GM18858 (cell line): ENCODE measurements at regions not wholly inside any gene's neighbourhood (a gene's known extent, or its start where the extent isn't known, plus 50 kb on each side); places are given as distances from the start of the nearest gene placed in this dataset.

Source experiments
- ATAC-seq: cut with Tn5 transposase; IDR thresholded peaks from one replicate; pipeline ENCODE4 v1.9.1; 2021; ENCODE audit not compliant: unreplicated experiment

DNA sequence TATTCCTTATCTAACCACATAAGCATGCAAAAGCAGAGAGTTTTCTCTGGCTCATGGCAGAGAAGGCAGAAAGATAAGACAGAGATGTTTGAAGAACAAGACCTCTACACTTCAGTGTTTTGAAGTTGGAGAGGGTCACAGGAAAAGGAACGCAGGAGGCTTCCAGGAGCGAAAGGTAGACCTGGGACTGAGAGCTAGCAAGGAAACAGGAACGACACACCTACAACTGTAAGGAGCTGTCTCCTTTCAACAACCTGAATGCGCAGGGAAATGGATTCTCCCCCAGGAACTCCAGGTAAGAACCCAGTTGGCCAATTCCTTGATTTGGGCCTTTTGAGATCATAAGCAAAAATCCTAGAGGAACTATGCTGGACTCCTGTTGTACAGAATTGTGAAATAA, 746.6 kb upstream of the DDX18 start:
- ATAC-seq, result no peak

GRCh38 chr2:117068371-117068770, 746.1 kb upstream of the DDX18 start:
- no peak for ATAC-seq

- ATAC-seq, result no peak
Measured at GRCh38 chr2:117071556-117072102, 742.9 kb upstream of the DDX18 start.

DNA sequence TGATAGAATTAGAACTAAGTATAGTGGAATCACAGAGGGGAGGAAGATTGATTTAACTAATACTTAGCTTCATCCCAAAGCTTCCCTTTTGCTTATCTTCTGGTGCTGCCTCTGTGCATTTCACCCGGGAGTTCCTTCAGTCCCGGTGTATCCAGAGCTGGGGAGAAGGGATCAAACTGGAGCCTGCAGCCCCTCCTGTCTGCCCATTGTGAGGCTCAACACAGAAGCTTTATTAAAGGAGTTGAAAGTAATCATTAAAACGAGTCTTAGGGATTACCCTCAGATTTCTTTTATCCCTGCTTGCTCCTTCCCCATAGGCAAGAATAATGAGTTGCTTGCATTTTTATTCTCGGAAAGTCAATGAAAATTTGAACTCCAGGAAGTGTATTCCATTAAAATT, 739.7 kb upstream of the DDX18 start:
- ATAC-seq, result no peak

DNA sequence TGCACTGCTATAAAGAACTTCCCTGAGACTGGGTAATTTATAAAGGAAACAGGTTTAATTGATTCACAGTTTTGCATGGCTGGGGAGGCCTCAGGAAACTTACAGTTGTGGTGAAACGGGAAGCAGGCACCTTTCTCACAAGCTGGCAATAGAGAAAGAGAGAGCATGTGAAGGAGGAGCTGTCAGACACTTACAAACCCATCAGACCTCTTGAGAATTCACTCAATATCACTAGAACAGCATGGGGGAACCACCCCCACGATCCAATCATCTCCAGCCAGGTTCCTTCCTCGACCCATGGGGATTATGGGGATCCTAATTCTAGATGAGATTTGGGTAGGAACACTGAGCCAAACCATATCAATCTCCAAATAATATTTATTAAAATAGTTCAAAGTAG, 729.2 kb upstream of the DDX18 start:
- no peak for ATAC-seq

- no peak for ATAC-seq
Measured at GRCh38 chr2:117085737-117086136, 728.8 kb upstream of the DDX18 start.

DNA sequence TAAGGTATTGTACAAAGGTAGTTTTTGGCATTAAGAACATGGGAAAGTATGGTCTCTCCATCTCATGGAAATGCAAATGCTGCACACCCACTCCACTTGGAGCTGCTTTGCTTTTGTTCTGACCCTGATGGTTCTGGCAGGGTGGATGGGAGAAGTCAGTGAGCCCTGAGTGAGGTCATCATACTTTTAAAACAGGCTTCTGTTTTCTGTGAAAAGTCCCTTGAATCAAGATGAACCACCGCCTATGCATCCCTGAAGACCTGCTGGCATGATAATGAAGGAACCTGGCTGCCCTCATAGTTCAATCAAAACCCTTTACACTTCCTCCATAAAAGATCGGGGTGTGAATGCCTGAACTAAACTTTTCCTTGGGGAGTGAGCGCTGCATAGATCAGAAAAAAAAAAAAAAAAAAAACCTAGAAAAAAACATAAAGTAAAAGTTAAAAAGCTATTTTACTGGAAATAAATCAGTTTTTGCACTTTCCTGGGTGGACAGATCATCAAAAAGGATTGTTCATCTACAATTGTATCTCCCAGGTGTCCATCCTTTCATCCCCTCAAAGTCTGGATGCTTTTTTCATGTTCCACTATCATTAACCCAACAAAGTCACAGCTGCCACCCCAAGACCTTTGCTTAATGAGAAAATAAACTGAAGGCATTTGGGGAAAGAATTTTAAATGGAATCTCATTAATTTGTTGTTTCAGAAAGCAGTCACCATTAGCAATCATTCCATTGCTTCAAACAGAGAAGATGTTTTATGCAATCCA, 728.1 kb upstream of the DDX18 start:
- ATAC-seq, result no peak

GRCh38 chr2:117086943-117087250, 727.6 kb upstream of the DDX18 start:
- ATAC-seq, result no peak

GRCh38 chr2:117087535-117088291, 726.8 kb upstream of the DDX18 start:
- ATAC-seq, result no peak

GRCh38 chr2:117091041-117091837, 723.3 kb upstream of the DDX18 start:
- no peak for ATAC-seq

DNA sequence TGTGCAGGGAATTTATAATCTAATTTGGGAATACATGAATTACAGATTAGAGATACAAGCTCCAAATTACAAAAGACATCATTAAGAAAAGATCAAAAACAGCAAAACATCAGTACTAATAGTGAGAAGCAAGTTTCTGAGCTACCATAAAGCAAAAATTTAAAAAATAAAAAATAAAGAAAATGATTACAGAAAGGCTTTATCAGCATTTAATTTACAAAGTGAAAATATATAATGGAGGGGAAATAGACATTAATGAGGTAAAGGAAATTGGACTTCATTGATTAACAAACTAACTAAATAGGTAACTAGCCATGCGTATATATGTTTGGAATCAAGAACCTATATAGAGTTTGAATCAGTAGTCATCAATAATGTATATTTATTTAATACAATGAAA, 712.9 kb upstream of the DDX18 start:
- ATAC-seq, result no peak

GRCh38 chr2:117108741-117109267, 705.7 kb upstream of the DDX18 start:
- no peak for ATAC-seq

- ATAC-seq, result no peak
Measured at GRCh38 chr2:117118994-117119393, 695.5 kb upstream of the DDX18 start.

- ATAC-seq, result no peak
Measured at GRCh38 chr2:117123362-117123761, 691.1 kb upstream of the DDX18 start.

DNA sequence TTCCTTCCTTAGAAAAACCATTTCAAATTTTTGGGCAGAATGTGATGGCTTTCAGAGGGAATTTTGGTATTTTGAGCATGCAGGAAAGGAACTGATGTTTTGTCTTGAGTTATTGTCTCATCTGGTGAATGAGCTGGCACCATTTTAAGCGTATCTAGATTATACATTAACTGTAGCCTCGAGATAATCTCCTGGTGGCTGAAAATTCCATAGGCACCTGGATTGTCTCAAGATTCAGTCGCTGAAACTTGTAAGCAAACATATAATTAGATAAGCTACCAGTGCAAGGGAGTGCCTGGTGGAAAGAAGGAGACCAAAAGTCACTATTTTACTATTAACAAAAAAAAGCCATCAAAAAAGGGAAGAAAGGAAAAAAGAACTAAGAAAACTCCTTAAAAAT, 687.8 kb upstream of the DDX18 start:
- no peak for ATAC-seq

DNA sequence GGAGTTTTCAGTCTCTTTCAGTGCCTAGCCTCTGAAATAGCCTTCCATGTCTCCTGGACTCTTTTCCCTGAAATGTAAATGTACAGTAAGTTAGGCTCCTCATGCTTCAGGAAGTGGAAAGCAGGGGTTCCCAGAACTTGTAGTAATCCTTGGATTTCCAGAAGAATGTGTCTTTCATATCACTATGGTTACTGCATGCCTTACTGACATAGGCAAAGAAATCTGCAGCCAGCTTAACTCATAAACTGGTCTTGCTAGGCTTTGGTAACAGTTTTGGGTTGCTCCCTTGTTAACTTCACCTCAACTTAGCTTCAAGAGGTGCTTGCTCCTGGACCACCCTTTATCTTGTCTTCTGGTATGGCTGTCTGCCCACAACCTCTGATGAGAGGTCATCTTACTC, 686.8 kb upstream of the DDX18 start:
- no peak for ATAC-seq

- ATAC-seq, result no peak
Measured at GRCh38 chr2:117128461-117128860, 686.0 kb upstream of the DDX18 start.

- ATAC-seq, result no peak
Measured at GRCh38 chr2:117137371-117137770, 677.1 kb upstream of the DDX18 start.

DNA sequence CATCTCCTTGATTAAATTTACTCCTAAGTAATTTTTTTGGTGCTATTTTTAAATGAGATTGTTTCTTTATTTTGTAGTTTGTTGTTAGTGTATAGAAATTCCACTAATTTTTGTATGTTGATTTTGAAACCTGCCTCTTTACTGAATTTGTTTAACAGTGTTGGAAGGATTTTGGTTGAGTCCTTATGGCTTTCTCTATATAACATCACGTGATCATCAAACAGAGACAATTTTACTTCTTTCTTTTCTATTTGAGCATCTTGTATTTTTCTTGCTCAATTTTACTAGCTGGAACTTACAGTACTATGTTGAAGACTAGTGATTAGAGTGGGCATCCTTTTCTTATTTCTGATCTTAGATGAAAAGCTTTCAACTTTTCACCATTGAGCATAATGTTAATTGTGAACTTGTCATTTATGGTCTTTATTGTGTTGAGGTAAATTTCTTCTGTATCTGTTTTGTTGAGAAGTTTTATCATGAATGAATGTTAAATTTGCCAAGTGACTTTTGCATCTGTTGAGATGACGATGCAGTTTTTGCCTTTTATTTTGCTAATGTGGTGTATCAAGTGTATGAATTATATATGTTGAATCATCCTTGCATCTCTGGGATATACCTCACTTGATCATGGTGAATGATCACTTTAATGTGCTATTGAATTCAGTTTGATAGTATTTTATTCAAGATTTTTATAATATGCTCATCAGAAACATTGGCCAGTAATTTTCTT, 645.3 kb upstream of the DDX18 start:
- no peak for ATAC-seq

GRCh38 chr2:117170897-117171296, 643.6 kb upstream of the DDX18 start:
- ATAC-seq, result no peak

- no peak for ATAC-seq
Measured at GRCh38 chr2:117179405-117179804, 635.1 kb upstream of the DDX18 start.
